ENCODE measurements at regions not wholly inside any gene's neighbourhood (a gene's known extent, or its start where the extent isn't known, plus 50 kb on each side); places are given as distances from the start of the nearest gene placed in this dataset.

GRCh38 chr21:34192646-34193285 is 119.4 kb downstream of the MRPS6 start:
- no peak overlapping the region for H3K4me3 ChIP-seq (ENCODE audit: low read depth, low read length)
- TF ChIP-seq CTCF (IDR thresholded peaks at IDR 0.05; ENCODE audit: borderline replicate concordance, insufficient read depth, low read depth, low read length): no peak

- no peak for TF ChIP-seq CTCF (IDR thresholded peaks at IDR 0.05; ENCODE audit: borderline replicate concordance, insufficient read depth, low read depth, low read length)
- no peak overlapping the region for H3K4me3 ChIP-seq (ENCODE audit: low read depth, low read length)
These were observed 122.0 kb downstream of the MRPS6 start for GRCh38 chr21:34195335-34195734.

GRCh38 chr21:34196996-34197395 is 123.6 kb downstream of the MRPS6 start:
- no peak for TF ChIP-seq CTCF (IDR thresholded peaks at IDR 0.05; ENCODE audit: borderline replicate concordance, insufficient read depth, low read depth, low read length)
- H3K4me3 ChIP-seq (ENCODE audit: low read depth, low read length): no peak overlapping the region

GRCh38 chr21:34197561-34197960 is 124.2 kb downstream of the MRPS6 start:
- H3K4me3 ChIP-seq (ENCODE audit: low read depth, low read length): no peak overlapping the region
- TF ChIP-seq CTCF (IDR thresholded peaks at IDR 0.05; ENCODE audit: borderline replicate concordance, insufficient read depth, low read depth, low read length): no peak

- H3K4me3 ChIP-seq (ENCODE audit: low read depth, low read length): no peak overlapping the region
- no peak for TF ChIP-seq CTCF (IDR thresholded peaks at IDR 0.05; ENCODE audit: borderline replicate concordance, insufficient read depth, low read depth, low read length)
These were observed 125.1 kb downstream of the MRPS6 start for GRCh38 chr21:34198231-34199120.

- H3K4me3 ChIP-seq (ENCODE audit: low read depth, low read length): no peak overlapping the region
- no peak for TF ChIP-seq CTCF (IDR thresholded peaks at IDR 0.05; ENCODE audit: borderline replicate concordance, insufficient read depth, low read depth, low read length)
These were observed 125.9 kb downstream of the MRPS6 start for GRCh38 chr21:34199121-34199910.

Data from GM12875 (cell line).